HG03432 (cell line): ENCODE measurements at regions not wholly inside any gene's neighbourhood (a gene's known extent, or its start where the extent isn't known, plus 50 kb on each side); places are given as distances from the start of the nearest gene placed in this dataset.

Source experiments
- ATAC-seq: cut with Tn5 transposase; IDR thresholded peaks from one replicate; pipeline ENCODE4 v1.9.1; 2021; ENCODE audit warnings: mild to moderate bottlenecking, moderate library complexity; ENCODE audit not compliant: unreplicated experiment

DNA sequence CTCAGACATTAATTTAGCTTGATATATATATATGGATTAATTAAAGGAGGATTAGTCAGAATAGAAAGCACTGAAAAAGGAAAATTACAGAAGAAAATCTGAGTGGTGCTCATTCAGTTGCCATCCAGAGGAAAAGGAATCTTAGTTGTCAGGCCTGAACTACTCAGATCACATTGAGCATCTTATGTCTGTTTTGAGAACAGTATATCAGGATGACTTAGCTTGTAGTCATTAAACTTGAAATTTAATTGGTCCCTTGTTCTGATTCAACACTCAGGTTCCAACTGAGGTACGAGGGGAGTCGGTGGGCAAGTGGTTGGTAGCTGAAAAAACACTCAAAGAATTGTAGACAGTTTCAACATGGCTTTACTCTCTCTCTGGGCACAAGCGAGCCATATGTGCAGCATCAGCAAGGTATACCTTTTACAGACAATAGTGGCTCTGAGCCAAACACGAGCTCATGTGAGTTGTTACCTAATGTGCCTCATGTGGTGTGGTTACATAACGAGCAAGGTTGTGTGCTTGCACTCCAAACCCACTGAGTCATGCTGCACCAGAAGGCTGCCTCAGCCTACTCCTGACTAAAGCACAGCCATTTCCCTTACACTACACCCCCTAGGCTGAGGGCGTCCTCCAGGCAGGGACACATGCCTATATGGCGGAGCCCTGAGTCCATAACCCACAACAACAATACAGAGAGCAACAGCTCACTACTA, 73.0 kb upstream of the HMGN3 start:
- ATAC-seq, result no peak

DNA sequence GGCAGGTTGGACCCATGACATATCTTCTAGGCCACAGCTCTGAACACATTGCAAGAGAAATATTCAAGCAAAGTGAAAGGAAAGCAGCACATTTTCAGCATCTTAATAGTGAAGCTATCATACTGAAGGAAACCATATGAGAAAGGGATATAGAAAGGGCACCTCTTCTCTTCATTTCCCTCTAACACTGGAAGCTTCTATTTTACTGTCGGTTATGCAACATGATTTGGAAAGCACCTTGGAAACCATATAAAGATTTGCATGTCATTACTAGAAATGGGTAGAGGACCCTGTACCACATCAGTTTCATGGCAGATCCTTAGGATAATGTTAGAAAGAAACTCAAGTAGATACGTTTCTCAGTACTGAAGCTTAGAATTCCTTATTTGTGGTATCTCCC, 70.5 kb upstream of the HMGN3 start:
- peak; percentile 62 for ATAC-seq

DNA sequence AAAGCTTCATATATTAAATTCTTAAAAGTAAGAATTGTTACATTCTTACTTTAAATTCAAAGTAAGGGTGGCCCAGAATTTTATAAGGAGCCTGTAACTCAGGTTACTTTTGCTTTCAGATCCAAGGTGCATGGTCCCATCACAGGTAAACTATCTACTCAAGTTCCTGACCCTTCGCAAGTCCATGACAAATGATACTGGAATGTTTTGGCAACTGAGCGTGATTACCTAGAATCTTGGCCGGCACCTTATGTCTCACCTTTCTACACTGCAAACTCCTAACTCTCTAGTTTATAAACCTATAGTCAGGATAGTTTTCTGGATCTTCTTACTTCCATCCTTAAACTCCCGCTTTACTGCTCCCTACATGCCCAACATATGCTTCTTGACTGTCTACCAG, 67.9 kb upstream of the HMGN3 start:
- ATAC-seq, result no peak

DNA sequence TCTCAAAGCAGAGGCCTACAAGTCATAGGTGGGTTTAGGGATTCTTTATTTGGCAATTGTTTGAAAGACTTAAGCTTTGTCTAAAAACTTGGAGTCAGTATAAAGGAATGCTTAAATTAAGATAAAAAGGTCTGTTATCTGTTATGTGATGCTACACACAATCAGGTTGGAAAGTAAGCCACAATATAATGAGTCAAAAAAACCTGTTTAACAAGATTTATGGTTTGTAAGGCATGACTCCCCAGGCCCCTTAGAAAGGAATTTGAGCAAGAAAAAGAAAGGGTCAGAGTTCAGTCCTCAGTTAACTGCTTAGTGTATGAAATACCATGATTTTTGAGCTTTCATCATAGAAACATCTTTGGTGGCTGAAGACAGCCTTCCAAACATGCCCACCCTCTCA, 66.8 kb upstream of the HMGN3 start:
- no peak for ATAC-seq

DNA sequence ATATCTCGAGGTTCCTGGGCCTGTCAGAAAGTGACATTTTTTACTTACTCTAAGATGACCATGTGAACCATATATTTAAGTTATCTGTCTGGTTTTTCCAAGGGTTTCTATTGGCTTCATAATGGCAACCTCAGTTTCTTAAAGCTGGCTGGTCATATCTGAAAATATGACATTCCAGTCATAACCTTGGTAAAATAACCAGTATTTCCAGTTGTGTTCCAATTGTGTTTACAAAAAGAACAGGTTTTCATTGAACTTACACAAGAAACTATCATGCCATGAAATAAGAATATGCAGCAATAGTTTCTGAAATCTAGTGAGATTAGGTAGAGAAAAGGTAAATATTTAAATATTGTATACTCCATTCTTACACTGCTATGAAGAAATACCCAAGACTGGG, 61.7 kb upstream of the HMGN3 start:
- no peak for ATAC-seq
